HS-5 (cell line): ENCODE measurements at regions not wholly inside any gene's neighbourhood (a gene's known extent, or its start where the extent isn't known, plus 50 kb on each side); places are given as distances from the start of the nearest gene placed in this dataset.
A peak's percentile ranks its signal among the peaks of the same experiment; 100 is the strongest.

Experiments
- DNase-seq: peaks from one replicate; pipeline ENCODE4 v3.0.0-alpha.2; 2012; ENCODE audit warnings: low read depth

DNA sequence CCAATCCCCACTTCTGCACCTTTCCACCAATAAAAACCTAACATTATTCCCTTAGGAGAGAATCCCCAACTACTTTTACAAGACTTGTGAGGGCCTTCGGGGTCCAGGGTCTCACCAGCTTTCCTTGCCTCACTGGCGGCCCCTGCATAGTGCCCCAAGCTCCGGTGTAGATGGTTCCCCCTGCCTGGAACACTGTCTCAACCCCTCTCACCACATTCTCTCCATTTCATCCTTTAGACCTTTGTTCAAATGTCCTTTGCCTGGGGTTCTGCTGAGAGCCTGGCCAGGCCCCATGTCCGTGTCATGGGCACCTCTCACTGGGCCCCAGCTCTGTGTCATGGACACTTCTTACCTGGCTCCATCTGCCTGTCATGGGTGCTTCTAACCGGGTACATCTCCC is 64.5 kb upstream of the SORCS3 start:
- DNase-seq, result no peak

DNA sequence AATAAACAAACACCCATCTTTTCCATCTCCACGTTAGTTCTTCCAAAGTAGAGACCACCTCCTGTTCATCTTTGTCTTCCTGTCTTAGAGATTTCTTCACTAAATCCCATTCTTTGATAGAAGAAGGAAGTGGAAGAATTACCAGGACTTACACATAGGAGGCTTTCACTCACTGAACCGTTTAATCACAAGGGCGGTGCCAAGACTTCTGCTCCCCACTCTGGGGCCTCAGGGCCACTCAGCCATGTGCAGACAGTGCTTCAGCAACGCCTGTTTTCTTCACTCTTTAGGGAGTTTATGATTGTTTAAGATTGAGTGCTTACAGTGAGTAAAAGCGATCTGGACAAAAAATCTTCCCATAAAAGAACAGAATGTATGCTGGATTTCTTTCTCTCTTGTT is 63.9 kb upstream of the SORCS3 start:
- no peak for DNase-seq

DNA sequence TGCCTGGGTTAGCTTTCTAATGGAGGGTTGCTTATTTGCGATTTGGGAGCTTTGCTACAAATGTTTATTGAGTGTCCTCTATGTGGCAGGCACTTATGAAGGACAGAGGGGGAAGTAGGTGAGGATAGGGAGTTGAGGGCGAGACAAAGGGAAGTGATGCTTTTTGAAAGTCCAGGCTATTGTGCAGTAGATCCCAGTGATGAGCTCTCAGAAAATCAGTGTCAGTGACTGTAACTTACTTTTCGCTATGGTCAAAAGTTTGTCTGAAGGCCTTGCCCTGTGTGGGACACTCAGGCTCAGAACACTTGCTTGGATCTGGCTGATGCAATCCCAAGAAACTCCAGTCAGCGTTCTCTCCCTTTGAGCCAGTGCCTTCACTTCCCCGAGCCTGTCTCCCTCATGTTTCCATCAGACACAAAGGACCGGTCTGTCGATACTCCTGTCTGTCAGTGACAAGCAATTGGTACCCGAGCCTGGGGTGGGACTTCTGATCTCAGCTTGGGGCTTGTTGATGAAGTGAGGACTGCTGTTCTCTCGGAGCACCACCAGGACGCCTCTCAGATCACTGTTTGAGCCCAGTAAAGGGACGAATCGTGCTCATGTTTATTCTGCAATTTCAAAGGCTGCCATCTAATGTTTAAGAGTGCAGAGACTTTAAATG is 63.1 kb upstream of the SORCS3 start:
- no peak for DNase-seq

DNA sequence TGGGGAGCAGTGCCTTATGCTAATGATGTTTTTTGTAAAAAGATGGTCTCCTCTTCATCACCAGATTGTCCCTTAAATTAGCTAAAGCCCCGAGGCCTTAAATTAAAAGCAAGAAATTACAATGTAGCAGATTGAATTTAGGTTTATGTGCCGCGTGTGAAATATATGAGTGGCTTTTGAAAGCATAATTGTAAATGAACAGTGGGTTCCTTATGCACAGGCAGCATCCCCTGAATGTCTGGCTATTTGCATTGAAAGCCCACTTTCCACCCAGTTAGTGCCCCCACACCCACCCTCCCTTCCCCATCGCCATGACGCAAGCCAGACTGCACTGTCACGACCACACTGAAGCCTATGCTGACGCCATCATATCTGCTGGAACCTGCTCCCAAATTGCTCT is 62.4 kb upstream of the SORCS3 start:
- DNase-seq, result no peak

GRCh38 chr10:104579136-104579535 is 62.0 kb upstream of the SORCS3 start:
- no peak for DNase-seq

GRCh38 chr10:104580321-104580720 is 60.8 kb upstream of the SORCS3 start:
- DNase-seq, result peak; percentile 30

DNA sequence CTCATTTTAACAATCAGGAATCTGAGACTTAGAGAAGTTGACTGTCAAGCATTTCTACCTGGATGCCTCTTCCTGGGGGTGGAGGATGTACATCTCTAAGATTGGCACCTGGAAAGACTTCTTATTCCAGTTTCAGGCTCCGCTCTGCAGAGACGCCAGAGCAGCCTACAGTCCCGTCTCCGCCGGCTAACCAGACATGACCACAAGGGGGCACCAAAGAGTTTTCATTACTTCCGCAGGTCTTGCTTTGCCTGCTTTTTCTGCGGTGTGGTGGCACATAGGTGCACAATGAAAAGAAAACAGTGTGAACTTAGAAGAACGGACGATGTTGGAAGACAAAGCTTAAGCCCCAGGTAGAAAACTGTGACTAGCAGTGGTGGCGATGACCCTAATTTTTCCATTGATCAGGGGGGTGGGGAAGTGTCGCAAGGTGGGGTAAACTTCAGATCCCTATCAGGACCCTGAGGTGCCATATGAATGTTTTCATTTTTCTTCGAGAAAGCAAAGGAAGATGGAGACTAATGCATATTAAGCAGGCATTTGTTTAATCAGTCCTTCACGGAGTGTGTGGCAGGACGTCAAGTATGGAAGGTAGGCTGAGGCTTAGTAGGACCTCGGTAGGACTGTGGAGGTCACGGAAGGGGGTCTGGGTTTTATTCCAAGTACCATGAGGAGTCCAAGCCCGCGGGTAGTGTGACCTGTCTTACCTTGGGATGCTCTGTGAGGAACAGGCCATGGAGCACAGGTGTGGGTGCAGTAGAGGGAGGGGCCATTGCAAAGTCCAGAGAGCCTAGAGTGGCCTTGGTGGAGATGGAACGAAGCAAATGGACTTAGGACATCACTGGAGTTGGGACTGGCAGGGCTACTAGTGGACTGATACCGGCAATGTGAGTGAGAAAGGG is 60.1 kb upstream of the SORCS3 start:
- DNase-seq, result peak; percentile 35

- peak; percentile 84 for DNase-seq
Measured at GRCh38 chr10:104581884-104582601, 59.0 kb upstream of the SORCS3 start.

GRCh38 chr10:104582602-104582951 is 58.5 kb upstream of the SORCS3 start:
- DNase-seq, result peak; percentile 4

DNA sequence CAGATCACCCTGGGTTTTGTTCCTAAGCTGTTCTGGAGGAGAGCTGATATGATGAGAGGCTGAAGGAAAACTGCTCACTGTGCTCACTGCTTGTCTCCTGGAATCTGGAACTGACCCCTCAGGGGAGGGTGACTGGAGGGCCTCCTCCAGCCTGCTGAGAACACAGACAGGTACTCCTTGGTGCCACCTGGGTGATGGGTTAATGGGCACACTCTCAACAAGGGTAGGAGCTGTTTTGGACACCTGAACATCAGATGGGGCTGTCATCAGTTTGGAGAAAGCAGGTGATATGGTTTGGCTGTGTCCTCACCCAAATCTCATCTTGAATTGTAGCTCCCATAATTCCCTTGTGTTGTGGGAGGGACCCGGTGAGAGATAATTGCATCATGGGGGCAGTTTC is 58.1 kb upstream of the SORCS3 start:
- no peak for DNase-seq

- no peak for DNase-seq
Measured at GRCh38 chr10:104584541-104584940, 56.5 kb upstream of the SORCS3 start.

- DNase-seq, result no peak
Measured at GRCh38 chr10:104587751-104588150, 53.3 kb upstream of the SORCS3 start.

DNA sequence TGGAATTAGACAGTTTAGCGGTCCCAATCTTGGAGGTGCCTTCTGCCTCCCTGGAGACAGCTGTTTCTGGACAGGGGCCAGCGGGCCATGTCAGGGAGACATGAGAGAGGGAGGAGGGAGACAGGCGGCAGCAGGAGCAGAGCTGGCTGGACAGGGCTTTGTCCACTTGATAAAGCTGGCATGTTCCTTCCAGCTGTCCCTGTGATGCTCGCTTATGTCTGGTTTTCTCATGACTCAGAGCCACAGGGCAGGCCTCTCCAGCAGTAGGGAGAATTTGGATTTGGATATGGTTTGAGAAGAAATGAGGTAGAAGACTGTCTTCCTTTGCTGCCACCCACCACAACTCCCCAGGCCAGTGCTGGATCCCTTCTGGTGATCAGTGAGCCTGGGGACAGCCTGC is 51.7 kb upstream of the SORCS3 start:
- peak; percentile 10 for DNase-seq

DNA sequence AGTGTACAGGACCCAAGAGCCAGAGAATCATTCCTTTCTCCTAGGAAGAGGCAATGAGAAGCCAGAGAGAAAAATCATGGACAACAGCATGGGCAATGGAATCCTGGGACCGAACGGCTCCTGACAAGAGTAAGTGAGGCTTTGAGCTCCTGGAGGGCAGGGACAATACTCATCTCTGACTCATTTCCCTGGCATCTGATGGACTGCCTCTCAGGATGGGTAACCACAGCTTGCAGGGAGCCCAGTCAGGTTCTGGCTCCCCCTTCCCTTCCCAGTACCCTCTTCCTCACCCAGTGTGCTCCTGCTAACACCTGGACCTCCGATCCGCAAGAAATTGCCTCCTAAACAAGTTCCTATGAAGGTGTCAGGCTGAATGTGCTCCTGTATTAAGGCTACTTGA is 51.2 kb upstream of the SORCS3 start:
- DNase-seq, result peak; percentile 66
